ENCODE measurements at regions not wholly inside any gene's neighbourhood (a gene's known extent, or its start where the extent isn't known, plus 50 kb on each side); places are given as distances from the start of the nearest gene placed in this dataset.

GRCh38 chr2:146301287-146301686 is 1543.5 kb upstream of the ACVR2A start:
- Histone ChIP-seq H3K27ac (no peak overlapping the region), H3K27me3 (ENCODE audit: insufficient read depth, low read depth, severe bottlenecking) (no peaks in the 10 kb centered on the region), H3K4me3 (ENCODE audit: low read depth, low read length) (no peak overlapping the region), H3K36me3 (no peaks in the 10 kb centered on the region), H3K9me3 (ENCODE audit: severe bottlenecking) (no peaks in the 10 kb centered on the region)
- TF ChIP-seq, protein P1, sequence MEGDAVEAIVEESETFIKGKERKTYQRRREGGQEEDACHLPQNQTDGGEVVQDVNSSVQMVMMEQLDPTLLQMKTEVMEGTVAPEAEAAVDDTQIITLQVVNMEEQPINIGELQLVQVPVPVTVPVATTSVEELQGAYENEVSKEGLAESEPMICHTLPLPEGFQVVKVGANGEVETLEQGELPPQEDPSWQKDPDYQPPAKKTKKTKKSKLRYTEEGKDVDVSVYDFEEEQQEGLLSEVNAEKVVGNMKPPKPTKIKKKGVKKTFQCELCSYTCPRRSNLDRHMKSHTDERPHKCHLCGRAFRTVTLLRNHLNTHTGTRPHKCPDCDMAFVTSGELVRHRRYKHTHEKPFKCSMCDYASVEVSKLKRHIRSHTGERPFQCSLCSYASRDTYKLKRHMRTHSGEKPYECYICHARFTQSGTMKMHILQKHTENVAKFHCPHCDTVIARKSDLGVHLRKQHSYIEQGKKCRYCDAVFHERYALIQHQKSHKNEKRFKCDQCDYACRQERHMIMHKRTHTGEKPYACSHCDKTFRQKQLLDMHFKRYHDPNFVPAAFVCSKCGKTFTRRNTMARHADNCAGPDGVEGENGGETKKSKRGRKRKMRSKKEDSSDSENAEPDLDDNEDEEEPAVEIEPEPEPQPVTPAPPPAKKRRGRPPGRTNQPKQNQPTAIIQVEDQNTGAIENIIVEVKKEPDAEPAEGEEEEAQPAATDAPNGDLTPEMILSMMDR (IDR thresholded peaks at IDR 0.05; ENCODE audit: low read depth, low read length): no peak
- no peak for DNase-seq

- no peak overlapping the region for H3K27ac ChIP-seq
- H3K36me3 ChIP-seq: no peaks in the 10 kb centered on the region
- TF ChIP-seq, protein P1 (IDR thresholded peaks at IDR 0.05; ENCODE audit: low read depth, low read length): no peak
- DNase-seq: no peak
- H3K4me3 ChIP-seq (ENCODE audit: low read depth, low read length): no peak overlapping the region
- no peaks in the 10 kb centered on the region for H3K9me3 ChIP-seq (ENCODE audit: severe bottlenecking)
- H3K27me3 ChIP-seq (ENCODE audit: insufficient read depth, low read depth, severe bottlenecking): no peaks in the 10 kb centered on the region
These were observed 1549.7 kb upstream of the ACVR2A start for GRCh38 chr2:146295080-146295670.

GRCh38 chr2:146287281-146287680 is 1557.5 kb upstream of the ACVR2A start:
- TF ChIP-seq, protein P1 (IDR thresholded peaks at IDR 0.05; ENCODE audit: low read depth, low read length): no peak
- Histone ChIP-seq H3K36me3 (no peaks in the 10 kb centered on the region), H3K27ac (no peak overlapping the region), H3K27me3 (ENCODE audit: insufficient read depth, low read depth, severe bottlenecking) (no peaks in the 10 kb centered on the region), H3K9me3 (ENCODE audit: severe bottlenecking) (no peaks in the 10 kb centered on the region), H3K4me3 (ENCODE audit: low read depth, low read length) (no peak overlapping the region)
- no peak for DNase-seq

DNA sequence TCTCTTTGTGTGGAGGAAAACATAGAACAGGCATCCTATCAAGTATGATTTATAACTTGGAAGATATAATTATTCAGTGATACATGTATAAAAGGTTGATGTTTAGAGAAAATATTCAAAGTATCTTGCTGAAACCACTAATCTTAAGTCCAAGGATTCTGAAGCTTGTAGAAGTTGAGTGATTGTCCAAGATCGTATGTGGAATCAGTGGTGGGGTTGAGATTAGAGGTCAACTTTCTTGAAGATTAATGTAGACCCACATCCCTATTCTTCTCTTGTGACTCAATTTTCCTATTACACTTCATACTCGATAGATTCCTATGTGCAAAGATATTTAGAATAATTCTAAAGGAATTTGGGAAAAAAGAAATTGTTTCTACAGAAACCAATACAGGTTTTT is 1565.9 kb upstream of the ACVR2A start:
- no peaks in the 10 kb centered on the region for H3K27me3 ChIP-seq (ENCODE audit: insufficient read depth, low read depth, severe bottlenecking)
- H3K27ac ChIP-seq: no peak overlapping the region
- no peak for DNase-seq
- no peak overlapping the region for H3K4me3 ChIP-seq (ENCODE audit: low read depth, low read length)
- no peaks in the 10 kb centered on the region for H3K36me3 ChIP-seq
- H3K9me3 ChIP-seq (ENCODE audit: severe bottlenecking): no peaks in the 10 kb centered on the region
- TF ChIP-seq, protein P1 (IDR thresholded peaks at IDR 0.05; ENCODE audit: low read depth, low read length): no peak

- no peak overlapping the region for H3K4me3 ChIP-seq (ENCODE audit: low read depth, low read length)
- no peaks in the 10 kb centered on the region for H3K27me3 ChIP-seq (ENCODE audit: insufficient read depth, low read depth, severe bottlenecking)
- TF ChIP-seq, protein P1 (IDR thresholded peaks at IDR 0.05; ENCODE audit: low read depth, low read length): no peak
These were observed 1573.5 kb upstream of the ACVR2A start for GRCh38 chr2:146271131-146271831.

More at GRCh38 chr2:146271131-146271831, 1573.5 kb upstream of the ACVR2A start:
- Histone ChIP-seq H3K9me3 (ENCODE audit: severe bottlenecking) (no peaks in the 10 kb centered on the region), H3K27ac (no peak overlapping the region), H3K36me3 (no peaks in the 10 kb centered on the region)
- DNase-seq: no peak

Measured in WERI-Rb-1 (cell line).